HCT116 (cell line): ENCODE measurements at regions not wholly inside any gene's neighbourhood (a gene's known extent, or its start where the extent isn't known, plus 50 kb on each side); places are given as distances from the start of the nearest gene placed in this dataset.

Experiments
- ATAC-seq: fragments of 200-7000 bp; cut with Tn5 transposase; 2 replicates; pipeline ENCODE4 v1.9.1; 2020; ENCODE audit warnings: mild to moderate bottlenecking, moderate library complexity
- BruUV-seq: library from RNA; stranded (reverse); fragments of 400-500 nt; replicated peaks from 2 replicates; lab custom pipeline; 2021; lab: Mats Ljungman, UMichigan
- CTCF ChIA-PET: fragments of 300-600 bp; sonication (Branson Sonifier 250); formaldehyde crosslinking; loops from one replicate; lab custom pipeline; 2021; ENCODE audit warnings: antibody characterized with exemption; lab: Charles Lee
- POLR2A ChIA-PET: fragments of 300-600, 350-600 bp; sonication (Branson Sonifier 250); formaldehyde crosslinking; loops from one replicate; lab custom pipeline; 2021; ENCODE audit warnings: antibody characterized with exemption; lab: Charles Lee
- RAD21 ChIA-PET, 2 experiments: fragments of 300-600 bp; sonication (Branson Sonifier 250); formaldehyde crosslinking; loops; one replicate each; lab custom pipeline; 2023; ENCODE audit warnings: low total read pairs in 2 of 2; ENCODE audit not compliant: uncharacterized antibody in 2 of 2, unreplicated experiment in 2 of 2, low non-redundant PET in 1 of 2; lab: Charles Lee
- DNase-seq: peaks from one replicate; pipeline ENCODE4 v3.0.0-alpha.2; 2010; ENCODE audit warnings: low read depth, low spot score
- H2AFZ ChIP-seq: fragments of 200-600 bp; shearing (Covaris generic), sonication (generic); 2 replicates; pipeline ENCODE4 v1.6.1; 2017; ENCODE audit warnings: low read depth, mixed run types, mixed read lengths, antibody characterized with exemption, low read length; ENCODE audit not compliant: poor library complexity, severe bottlenecking
- H3K27ac ChIP-seq: 2 replicates; pipeline ENCODE4 v1.5.1; 2012; ENCODE audit warnings: low read depth, low read length
- H3K27me3 ChIP-seq: fragments of 200-600 bp; sonication (generic); 2 replicates; pipeline ENCODE4 v1.6.1; 2016; ENCODE audit warnings: mixed run types, low read length, mixed read lengths; ENCODE audit not compliant: insufficient read depth
- H3K36me3 ChIP-seq, 2 experiments: fragments of 200-500 bp in 1 of 2; fragments of 200-600 bp in 1 of 2; sonication (Bioruptor generic) in 1 of 2; sonication (generic) in 1 of 2; 2 replicates each; pipeline versions ENCODE4 v1.5.1 to v1.6.1; 2014 to 2016; ENCODE audit warnings: low read length in 2 of 2, inconsistent platforms in 1 of 2, mixed read lengths in 1 of 2, mixed run types in 1 of 2; ENCODE audit not compliant: insufficient read depth in 2 of 2, control insufficient read depth in 1 of 2
- H3K4me1 ChIP-seq, 2 experiments: fragments of 200-600 bp in 1 of 2; sonication (generic) in 1 of 2; 2 replicates each; pipeline versions ENCODE4 v1.5.1 to v1.6.1; 2012 to 2017; ENCODE audit warnings: low read length in 2 of 2, inconsistent platforms in 1 of 2, mild to moderate bottlenecking in 1 of 2, mixed read lengths in 1 of 2, mixed run types in 1 of 2, moderate library complexity in 1 of 2; ENCODE audit not compliant: insufficient read depth in 2 of 2, control insufficient read depth in 1 of 2
- H3K4me2 ChIP-seq: fragments of 200-600 bp; sonication (generic); 2 replicates; pipeline ENCODE4 v1.6.1; 2017; ENCODE audit warnings: mixed run types, low read length, mixed read lengths
- H3K4me3 ChIP-seq, 2 experiments: fragments of 200-600 bp in 1 of 2; sonication (generic) in 1 of 2; replicated peaks in 1 of 2; 2 replicates each; pipeline ENCODE4 v1.5.1; 2011 to 2016; ENCODE audit warnings: low read length in 2 of 2, control low read depth in 1 of 2, low read depth in 1 of 2, mild to moderate bottlenecking in 1 of 2, mixed read lengths in 1 of 2, mixed run types in 1 of 2
- H3K79me2 ChIP-seq: fragments of 200-600 bp; sonication (generic); 2 replicates; pipeline ENCODE4 v1.6.1; 2017; ENCODE audit warnings: mild to moderate bottlenecking, mixed run types, low read length, moderate library complexity, mixed read lengths; ENCODE audit not compliant: insufficient read depth
- H3K9ac ChIP-seq: fragments of 200-600 bp; sonication (generic); 2 replicates; pipeline ENCODE4 v1.6.1; 2016; ENCODE audit warnings: low read length, mixed read lengths
- H3K9me2 ChIP-seq: fragments of 200-600 bp; sonication (generic), shearing (Covaris generic); 2 replicates; pipeline ENCODE4 v1.6.1; 2017; ENCODE audit warnings: mixed run types, mild to moderate bottlenecking, moderate library complexity; ENCODE audit not compliant: insufficient read depth
- H3K9me3 ChIP-seq, 2 experiments: fragments of 200-500 bp in 1 of 2; fragments of 200-600 bp in 1 of 2; sonication (Bioruptor generic) in 1 of 2; sonication (generic) in 1 of 2; 2 replicates each; pipeline ENCODE4 v1.6.1; 2014 to 2017; ENCODE audit warnings: low read length in 2 of 2, mixed read lengths in 2 of 2, inconsistent platforms in 1 of 2, low read depth in 1 of 2, mild to moderate bottlenecking in 1 of 2, mixed run types in 1 of 2, moderate library complexity in 1 of 2; ENCODE audit not compliant: control insufficient read depth in 1 of 2, insufficient read depth in 1 of 2
- H4K20me1 ChIP-seq: fragments of 200-600 bp; sonication (generic), shearing (Covaris generic); 2 replicates; pipeline ENCODE4 v1.6.1; 2017; ENCODE audit warnings: mixed run types, mild to moderate bottlenecking, moderate library complexity; ENCODE audit not compliant: insufficient read depth
- EGR1 ChIP-seq: IDR thresholded peaks from 2 replicates; pipeline ENCODE4 v1.6.1; 2012; ENCODE audit warnings: low read depth
- ELF1 ChIP-seq: IDR thresholded peaks from 2 replicates; pipeline ENCODE4 v1.6.1; 2012; ENCODE audit warnings: low read depth, borderline replicate concordance
- JUND ChIP-seq: IDR thresholded peaks from 2 replicates; pipeline ENCODE4 v1.6.1; 2012
- POLR2A ChIP-seq: IDR thresholded peaks from 2 replicates; pipeline ENCODE4 v1.7.0; 2011; ENCODE audit warnings: borderline replicate concordance; ENCODE audit not compliant: insufficient read depth, insufficient read length; ENCODE audit errors: extremely low read depth
- POLR2AphosphoS5 ChIP-seq: IDR thresholded peaks from 2 replicates; pipeline ENCODE4 v1.6.1; 2011; ENCODE audit warnings: mild to moderate bottlenecking, low read depth, low read length, moderate library complexity
- RAD21 ChIP-seq: IDR thresholded peaks from 2 replicates; pipeline ENCODE4 v1.6.1; 2012; ENCODE audit warnings: low read depth, mild to moderate bottlenecking
- REST ChIP-seq: IDR thresholded peaks from 2 replicates; pipeline ENCODE4 v1.6.1; 2012; ENCODE audit warnings: low read depth
- SIN3A ChIP-seq: IDR thresholded peaks from 2 replicates; pipeline ENCODE4 v1.6.1; 2012; ENCODE audit warnings: low read depth
- SRF ChIP-seq: IDR thresholded peaks from 2 replicates; pipeline ENCODE4 v1.6.1; 2012; ENCODE audit warnings: low read depth
- YY1 ChIP-seq: IDR thresholded peaks from 2 replicates; pipeline ENCODE4 v1.6.1; 2011; ENCODE audit warnings: low read length, low read depth, moderate library complexity, mild to moderate bottlenecking; ENCODE audit not compliant: insufficient replicate concordance; ENCODE audit errors: extremely low read depth
- ZNF274 ChIP-seq: fragments of 200-500 bp; sonication (Bioruptor generic); IDR thresholded peaks from 2 replicates; pipeline ENCODE4 v1.6.1; 2014; ENCODE audit warnings: mild to moderate bottlenecking, low read depth, low read length, inconsistent platforms
- intact Hi-C: fragments of 100-400 bp; cut with micrococcal nuclease; formaldehyde crosslinking; loops from 2 replicates; pipeline ENCODE4 v1.10.0; 2022
- TF ChIP-seq, protein P1 (sequence below): IDR thresholded peaks from 2 replicates; pipeline ENCODE4 v1.6.1; 2012
- TF ChIP-seq, protein P2 (sequence below), 3 experiments: fragments of 200-600 bp in 1 of 3; sonication (generic) in 1 of 3; IDR thresholded peaks in 2 of 3; conservative IDR thresholded peaks in 1 of 3; 2 replicates each; pipeline ENCODE4 v1.5.1; 2012 to 2017; ENCODE audit warnings: low read depth in 2 of 3, low read length in 2 of 3, antibody characterized with exemption in 1 of 3, borderline replicate concordance in 1 of 3, control low read depth in 1 of 3, mild to moderate bottlenecking in 1 of 3, mixed read lengths in 1 of 3, mixed run types in 1 of 3, moderate library complexity in 1 of 3; ENCODE audit not compliant: insufficient read depth in 1 of 3

DNA sequence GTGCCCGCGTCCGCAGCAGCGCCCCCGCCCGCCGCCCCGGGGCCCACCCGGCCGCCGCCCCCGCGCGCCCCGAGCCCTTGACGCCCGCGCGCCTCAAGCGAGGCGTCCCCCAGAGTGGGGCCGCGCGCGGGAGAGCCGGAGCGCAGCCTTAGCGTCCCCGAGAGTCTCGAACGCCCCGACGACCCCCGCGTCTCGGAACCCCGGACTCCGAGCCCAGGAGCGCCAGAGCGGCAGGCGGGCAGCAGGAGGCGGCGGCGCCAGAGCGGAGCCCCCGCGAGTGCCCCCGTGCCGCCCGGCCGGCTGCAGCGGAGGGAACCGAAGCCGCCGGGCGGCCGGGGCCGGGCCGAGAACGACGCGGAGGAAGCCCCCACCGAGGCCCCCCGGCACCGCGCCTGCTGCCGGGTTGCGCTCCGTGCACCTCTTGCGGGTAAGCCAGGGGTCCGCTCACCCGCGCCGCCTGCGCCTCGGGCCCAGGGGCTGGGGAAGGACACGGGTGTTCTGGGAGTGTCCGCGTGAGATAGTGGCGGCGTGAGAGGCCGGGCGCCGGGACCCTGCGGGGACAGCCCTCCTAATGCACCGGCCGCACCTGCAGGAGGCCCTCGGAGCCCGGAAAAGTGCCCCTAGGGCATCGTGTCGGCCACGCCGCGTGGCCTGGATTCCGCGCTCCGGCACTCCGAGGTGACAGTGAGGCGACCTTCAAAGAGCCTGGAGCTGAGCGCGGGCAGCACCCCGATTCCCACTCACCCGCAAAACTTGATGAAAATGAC, 52.0 kb upstream of the ULK4 start (continued):
- TF ChIP-seq, protein P1, sequence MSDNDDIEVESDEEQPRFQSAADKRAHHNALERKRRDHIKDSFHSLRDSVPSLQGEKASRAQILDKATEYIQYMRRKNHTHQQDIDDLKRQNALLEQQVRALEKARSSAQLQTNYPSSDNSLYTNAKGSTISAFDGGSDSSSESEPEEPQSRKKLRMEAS = peak; percentile 62
- TF ChIP-seq POLR2AphosphoS5 = no peak

GRCh38 chr3:42012935-42013690, 51.2 kb upstream of the ULK4 start:
- ATAC-seq (peak; percentile 90), DNase-seq (peak; percentile 18)
- H3K36me3 ChIP-seq = no peaks in the 10 kb centered on the region
- peak overlapping the region; percentile 97 for H2AFZ ChIP-seq
- H3K9ac ChIP-seq = peak overlapping the region; percentile 55
- BruUV-seq = TSS peak; percentile 60
- peaks cover 41% of the 10 kb centered on the region for H3K79me2 ChIP-seq
- no peaks in the 10 kb centered on the region for H3K27me3 ChIP-seq
- no peaks in the 10 kb centered on the region for H3K9me3 ChIP-seq
- TF ChIP-seq ELF1 (no peak), REST (no peak), JUND (no peak), EGR1 (no peak), SRF (no peak), POLR2A (peak; percentile 25), RAD21 (no peak), SIN3A (no peak), YY1 (peak; percentile 17), ZNF274 (no peak), POLR2AphosphoS5 (peak; percentile 73)
- TF ChIP-seq, protein P2, sequence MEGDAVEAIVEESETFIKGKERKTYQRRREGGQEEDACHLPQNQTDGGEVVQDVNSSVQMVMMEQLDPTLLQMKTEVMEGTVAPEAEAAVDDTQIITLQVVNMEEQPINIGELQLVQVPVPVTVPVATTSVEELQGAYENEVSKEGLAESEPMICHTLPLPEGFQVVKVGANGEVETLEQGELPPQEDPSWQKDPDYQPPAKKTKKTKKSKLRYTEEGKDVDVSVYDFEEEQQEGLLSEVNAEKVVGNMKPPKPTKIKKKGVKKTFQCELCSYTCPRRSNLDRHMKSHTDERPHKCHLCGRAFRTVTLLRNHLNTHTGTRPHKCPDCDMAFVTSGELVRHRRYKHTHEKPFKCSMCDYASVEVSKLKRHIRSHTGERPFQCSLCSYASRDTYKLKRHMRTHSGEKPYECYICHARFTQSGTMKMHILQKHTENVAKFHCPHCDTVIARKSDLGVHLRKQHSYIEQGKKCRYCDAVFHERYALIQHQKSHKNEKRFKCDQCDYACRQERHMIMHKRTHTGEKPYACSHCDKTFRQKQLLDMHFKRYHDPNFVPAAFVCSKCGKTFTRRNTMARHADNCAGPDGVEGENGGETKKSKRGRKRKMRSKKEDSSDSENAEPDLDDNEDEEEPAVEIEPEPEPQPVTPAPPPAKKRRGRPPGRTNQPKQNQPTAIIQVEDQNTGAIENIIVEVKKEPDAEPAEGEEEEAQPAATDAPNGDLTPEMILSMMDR (IDR thresholded peaks at IDR 0.05 in 2 of 3, conservative IDR thresholded peaks at IDR 0.05 in 1 of 3; ENCODE audit: borderline replicate concordance in 1 of 3, insufficient read depth in 1 of 3, low read depth in 2 of 3, low read length in 2 of 3) = no peak
- TF ChIP-seq, protein P1 = 0 out of 2 replicates have a peak, but pooled peaks have one; percentile 24
- ChIA-PET POLR2A (no interaction called here), RAD21 (no interaction called here), CTCF (no interaction called here)
- H3K9me2 ChIP-seq = no peaks in the 10 kb centered on the region
- intact Hi-C loops = loop anchor here (5.0 kb wide), 1 partner anchor 69 kb away; no protein-coding TSS in a partner anchor
- H3K4me3 ChIP-seq = peak overlapping the region; percentile 62 to 65
- H4K20me1 ChIP-seq = no peaks in the 10 kb centered on the region
- H3K4me2 ChIP-seq = peak overlapping the region; percentile 93
- no peak overlapping the region; the same call in 1 of the 2 replicates for H3K27ac ChIP-seq
- H3K4me1 ChIP-seq = peaks cover 10 to 23% of the 10 kb centered on the region in 2 experiments; a peak in 3 of 4 replicates
